Vagina (tissue), 2 donors: ENCODE measurements at regions not wholly inside any gene's neighbourhood (a gene's known extent, or its start where the extent isn't known, plus 50 kb on each side); places are given as distances from the start of the nearest gene placed in this dataset.

Source experiments
- CTCF ChIP-seq, 3 experiments: fragments of 450-650 bp in 2 of 3; fragments of 200-600 bp in 1 of 3; sonication (generic) in 1 of 3; IDR thresholded peaks; one replicate each; pipeline ENCODE4 v1.5.1; 2017 to 2019; ENCODE audit warnings: antibody characterized with exemption in 3 of 3, mild to moderate bottlenecking in 2 of 3, moderate library complexity in 2 of 3
- POLR2AphosphoS5 ChIP-seq, 2 donors: sonication (generic); formaldehyde crosslinking; IDR thresholded peaks; one replicate each; pipeline ENCODE4 v1.9.0; 2017; ENCODE audit warnings: antibody characterized with exemption in 2 of 2, mild to moderate bottlenecking in 2 of 2, low read depth in 1 of 2; ENCODE audit not compliant: insufficient read depth in 1 of 2

DNA sequence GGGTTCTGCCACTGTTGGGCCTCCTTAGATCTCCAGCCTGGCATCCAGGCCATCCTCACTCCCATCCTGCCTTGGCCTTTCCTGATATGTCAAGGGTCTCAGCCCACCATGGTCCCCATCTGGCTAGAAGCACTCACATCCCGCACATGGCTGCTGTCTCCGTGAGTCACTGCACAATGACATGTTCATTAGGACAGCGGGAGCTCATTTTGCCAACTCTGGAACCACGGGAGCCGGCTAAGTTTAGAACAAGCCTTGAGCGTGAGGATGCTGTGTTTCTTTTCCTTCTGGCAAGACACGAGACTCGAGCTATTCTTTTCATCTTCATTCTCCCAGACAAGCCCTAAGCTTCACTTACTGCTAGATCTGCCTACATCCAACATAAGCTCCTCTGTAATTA lies 65.7 kb upstream of the KSR1 start:
- TF ChIP-seq CTCF (IDR thresholded peaks at IDR 0.05) (no peak), POLR2AphosphoS5 (IDR thresholded peaks at IDR 0.05; ENCODE audit: insufficient read depth in 1 of 2, low read depth in 1 of 2) (no peak)
